Heart left ventricle (tissue), 16 donors: ENCODE measurements at regions not wholly inside any gene's neighbourhood (a gene's known extent, or its start where the extent isn't known, plus 50 kb on each side); places are given as distances from the start of the nearest gene placed in this dataset.

Experiments
- ATAC-seq, 4 donors: fragments of 200-7000 bp; cut with Tn5 transposase; one replicate each; pipeline ENCODE4 v1.9.1; 2020 to 2022; ENCODE audit warnings: moderate library complexity in 4 of 4, mild to moderate bottlenecking in 3 of 4, moderate number of reproducible peaks in 1 of 4
- DNase-seq, 5 donors: peaks; one replicate each; pipeline ENCODE4 v3.0.0-alpha.2; 2020
- H3K27ac ChIP-seq, 12 donors: fragments of 200-600 bp; sonication (generic) in 4 of 12; one replicate each; pipeline versions ENCODE4 v1.5.0 to v1.8.0; 2016 to 2022; ENCODE audit warnings: mild to moderate bottlenecking in 2 of 12
- H3K27me3 ChIP-seq, 9 donors: fragments of 200-600 bp; sonication (generic) in 2 of 9; one replicate each; pipeline versions ENCODE4 v1.5.1 to v1.8.0; 2016 to 2022; ENCODE audit warnings: mild to moderate bottlenecking in 3 of 9
- H3K36me3 ChIP-seq, 9 donors: fragments of 200-600 bp; sonication (generic) in 2 of 9; one replicate each; pipeline versions ENCODE4 v1.5.0 to v1.8.0; 2018 to 2022; ENCODE audit warnings: mild to moderate bottlenecking in 2 of 9
- H3K4me1 ChIP-seq, 12 donors: fragments of 200-600 bp; sonication (generic) in 4 of 12; one replicate each; pipeline versions ENCODE4 v1.5.0 to v1.8.0; 2016 to 2022; ENCODE audit warnings: mild to moderate bottlenecking in 3 of 12
- H3K4me3 ChIP-seq, 12 donors: fragments of 200-600 bp; sonication (generic) in 4 of 12; one replicate each; pipeline versions ENCODE4 v1.5.0 to v1.8.0; 2017 to 2022; ENCODE audit warnings: mild to moderate bottlenecking in 9 of 12, moderate library complexity in 4 of 12
- H3K9me3 ChIP-seq, 12 donors: fragments of 200-600 bp; sonication (generic) in 4 of 12; one replicate each; pipeline versions ENCODE4 v1.5.0 to v1.8.0; 2016 to 2022; ENCODE audit warnings: mild to moderate bottlenecking in 1 of 12
- CTCF ChIP-seq, 12 donors: fragments of 200-600 bp; sonication (generic) in 4 of 12; IDR thresholded peaks; one replicate each; pipeline versions ENCODE4 v1.5.0 to v1.8.0; 2018 to 2022; ENCODE audit warnings: antibody characterized with exemption in 12 of 12, mild to moderate bottlenecking in 5 of 12
- POLR2A ChIP-seq, 2 donors: fragments of 450-650 bp; IDR thresholded peaks; one replicate each; pipeline ENCODE4 v1.6.1; 2017; ENCODE audit warnings: antibody characterized with exemption in 2 of 2, mild to moderate bottlenecking in 2 of 2, moderate library complexity in 2 of 2
- WGBS, 4 donors: extraction: QIAGEN DNeasy Blood & Tissue Kit in 2 of 4; methylation state at CpG; one replicate each; pipeline versions ENCODE4 v1.1.5 to v1.1.7; 2013 to 2018; 5-methylcytosine and 5-hydroxymethylcytosine counted together
- intact Hi-C, 10 donors: fragments of 100-400 bp; cut with DNase I; formaldehyde crosslinking; loops; one replicate each; pipeline versions ENCODE4 v1.11.1 to v1.14.2; 2022
- donor health status: ischemic (EF 13 %, LVEDD 7.1; RV severe dilation, severe dysfunction).
- donor health status: healthy with polysubstance abuse.
- donor health status: DM: no; HTN: yes; CAD: no.
- donor health status: DM: no; HTN: no; CAD: no.
- donor health status: ischemic (EF 25% LVEDD 6.9; RV normal size, moderate dysfunction).
- donor health status: ischemic (EF 25% LVEDD 5.7; RV mildly dilated, moderate dysfunction).
- donor health status: healthy.
- donor health status: DM: yes; HTN: yes; CAD: no.
- donor health status: ischemic (EF 35%, LVEDD 5.7; RV mildly dilated, moderate dysfunction).
- donor health status: nonischemic (EF 11% LVEDD 7.7; RV severe dilation, severe dysfunction).
- donor health status: DM: yes; HTN: yes; CAD: no.
- donor health status: PGD.
- donor health status: ischemic (EF 29% LVEDD 5.4; RV normal size, mild dysfunction).
- donor health status: nonischemic (EF 23%, LVEDD 6.1; RV moderate dilation, normal function).

- Histone ChIP-seq H3K36me3 (no peaks in the 10 kb centered on the region), H3K9me3 (peaks cover 0 to 3% (median 0%) of the 10 kb centered on the region in 12 donors), H3K27me3 (no peaks in the 10 kb centered on the region), H3K4me1 (no peaks in the 10 kb centered on the region), H3K4me3 (no peak overlapping the region), H3K27ac (no peak overlapping the region)
- no peak for DNase-seq
- TF ChIP-seq POLR2A (IDR thresholded peaks at IDR 0.05): no peak
- TF ChIP-seq CTCF (IDR thresholded peaks at IDR 0.05): no peak
- intact Hi-C loops: no loop called here
- 66 to 77% (median 68%) methylated on average over 3 of the region's 3 CpGs for WGBS, 4 donors
- ATAC-seq: no peak
Observed at GRCh38 chr11:97487387-97487786, 1097.6 kb downstream of the JRKL start.

- intact Hi-C loops: no loop called here
- no peak for DNase-seq
- H3K9me3 ChIP-seq: peaks cover 0 to 18% (median 3%) of the 10 kb centered on the region in 12 donors
- no peak overlapping the region for H3K27ac ChIP-seq
- no peak overlapping the region for H3K4me3 ChIP-seq
- H3K36me3 ChIP-seq: no peaks in the 10 kb centered on the region
- WGBS, 4 donors: 96 to 98% (median 97%) methylated on average over 2 of the region's 2 CpGs
- H3K4me1 ChIP-seq: no peaks in the 10 kb centered on the region
- TF ChIP-seq CTCF (IDR thresholded peaks at IDR 0.05): no peak
- no peak for TF ChIP-seq POLR2A (IDR thresholded peaks at IDR 0.05)
- no peaks in the 10 kb centered on the region for H3K27me3 ChIP-seq
- ATAC-seq: no peak
Observed at GRCh38 chr11:97498891-97499290, 1109.1 kb downstream of the JRKL start.

- ATAC-seq (no peak), DNase-seq (no peak)
- no peaks in the 10 kb centered on the region for H3K36me3 ChIP-seq
- 72 to 87% (median 82%) methylated on average over 1 of the region's 1 CpG for whole genome bisulfite sequencing, 4 donors
- H3K27me3 ChIP-seq: no peaks in the 10 kb centered on the region
- intact Hi-C loops: no loop called here
- TF ChIP-seq POLR2A (IDR thresholded peaks at IDR 0.05): no peak
- no peak for TF ChIP-seq CTCF (IDR thresholded peaks at IDR 0.05)
- H3K9me3 ChIP-seq: peaks cover 0 to 18% (median 3%) of the 10 kb centered on the region in 12 donors
- no peak overlapping the region for H3K27ac ChIP-seq
- H3K4me1 ChIP-seq: no peaks in the 10 kb centered on the region
- no peak overlapping the region for H3K4me3 ChIP-seq
Observed at GRCh38 chr11:97502201-97502600, 1112.4 kb downstream of the JRKL start.

- no peaks in the 10 kb centered on the region for H3K4me1 ChIP-seq
- no peak overlapping the region for H3K27ac ChIP-seq
- DNase-seq: no peak
- H3K27me3 ChIP-seq: no peaks in the 10 kb centered on the region
- no peaks in the 10 kb centered on the region for H3K36me3 ChIP-seq
- H3K9me3 ChIP-seq: peaks cover 0 to 5% (median 0%) of the 10 kb centered on the region in 12 donors
- no peak for ATAC-seq
- no peak overlapping the region for H3K4me3 ChIP-seq
- WGBS, 4 donors: 73 to 78% (median 76%) methylated on average over 5 of the region's 5 CpGs
- TF ChIP-seq POLR2A (IDR thresholded peaks at IDR 0.05) (no peak), CTCF (IDR thresholded peaks at IDR 0.05) (no peak)
- intact Hi-C loops: no loop called here
Observed at GRCh38 chr11:97506076-97506759, 1116.4 kb downstream of the JRKL start.
